Liver (tissue), 7 donors: ENCODE measurements at regions not wholly inside any gene's neighbourhood (a gene's known extent, or its start where the extent isn't known, plus 50 kb on each side); places are given as distances from the start of the nearest gene placed in this dataset.

ENCODE experiments used
- DNase-seq: peaks from one replicate; pipeline ENCODE4 v3.0.0-alpha.2; 2017; ENCODE audit warnings: low spot score
- H3K27ac ChIP-seq, 2 donors: one replicate each; pipeline ENCODE4 v1.7.0; 2013; ENCODE audit warnings: inconsistent platforms in 2 of 2, low read length in 2 of 2, control low read depth in 1 of 2, low read depth in 1 of 2, mild to moderate bottlenecking in 1 of 2
- H3K27me3 ChIP-seq, 4 donors: one replicate each; pipeline versions ENCODE4 v1.6.1 to v1.7.0; 2013; ENCODE audit warnings: low read length in 3 of 4, inconsistent platforms in 1 of 4, mild to moderate bottlenecking in 1 of 4, moderate library complexity in 1 of 4; ENCODE audit not compliant: control insufficient read depth in 4 of 4, insufficient read depth in 4 of 4
- H3K36me3 ChIP-seq, 4 donors: one replicate each; pipeline versions ENCODE4 v1.6.1 to v1.7.0; 2013; ENCODE audit warnings: low read length in 3 of 4, mild to moderate bottlenecking in 3 of 4, low read depth in 1 of 4, moderate library complexity in 1 of 4; ENCODE audit not compliant: control insufficient read depth in 4 of 4, insufficient read depth in 3 of 4
- H3K4me1 ChIP-seq, 4 donors: one replicate each; pipeline versions ENCODE4 v1.6.1 to v1.7.0; 2013; ENCODE audit warnings: low read length in 3 of 4, mild to moderate bottlenecking in 3 of 4, moderate library complexity in 1 of 4; ENCODE audit not compliant: control insufficient read depth in 4 of 4, insufficient read depth in 4 of 4
- H3K4me3 ChIP-seq, 3 donors: one replicate each; pipeline versions ENCODE4 v1.6.1 to v1.7.0; 2013; ENCODE audit warnings: low read length in 3 of 3, control low read depth in 1 of 3, low read depth in 1 of 3, mild to moderate bottlenecking in 1 of 3
- H3K9ac ChIP-seq, 2 donors: one replicate each; pipeline ENCODE4 v1.7.0; 2013; ENCODE audit warnings: low read length in 2 of 2, mild to moderate bottlenecking in 2 of 2, moderate library complexity in 2 of 2, control low read depth in 1 of 2, low read depth in 1 of 2
- H3K9me3 ChIP-seq, 4 donors: one replicate each; pipeline versions ENCODE4 v1.6.1 to v1.7.0; 2013; ENCODE audit warnings: low read length in 3 of 4; ENCODE audit not compliant: control insufficient read depth in 4 of 4
- ATF3 ChIP-seq: IDR thresholded peaks from 2 replicates; pipeline ENCODE4 v1.6.1; 2016; ENCODE audit warnings: antibody characterized with exemption
- FOXA1 ChIP-seq: IDR thresholded peaks from 2 replicates; pipeline ENCODE4 v1.6.1; 2016; ENCODE audit warnings: antibody characterized with exemption
- FOXA2 ChIP-seq: IDR thresholded peaks from 2 replicates; pipeline ENCODE4 v1.6.1; 2016; ENCODE audit warnings: antibody characterized with exemption
- GABPA ChIP-seq, 2 donors: IDR thresholded peaks in 1 of 2; conservative IDR thresholded peaks in 1 of 2; 2 replicates each; pipeline ENCODE4 v1.6.1; 2016; ENCODE audit warnings: antibody characterized with exemption in 2 of 2, mild to moderate bottlenecking in 1 of 2, moderate library complexity in 1 of 2
- HNF4A ChIP-seq, 2 donors: conservative IDR thresholded peaks; 2 replicates each; pipeline ENCODE4 v1.6.1; 2016; ENCODE audit warnings: antibody characterized with exemption in 2 of 2, mild to moderate bottlenecking in 2 of 2
- HNF4G ChIP-seq: IDR thresholded peaks from 2 replicates; pipeline ENCODE4 v1.6.1; 2016; ENCODE audit warnings: antibody characterized with exemption
- JUND ChIP-seq, 2 donors: IDR thresholded peaks; 2 replicates each; pipeline ENCODE4 v1.6.1; 2016; ENCODE audit warnings: antibody characterized with exemption in 2 of 2
- MAX ChIP-seq: IDR thresholded peaks from 2 replicates; pipeline ENCODE4 v1.6.1; 2016; ENCODE audit warnings: antibody characterized with exemption
- RAD21 ChIP-seq, 2 donors: IDR thresholded peaks; 2 replicates each; pipeline ENCODE4 v1.6.1; 2016; ENCODE audit warnings: antibody characterized with exemption in 2 of 2, mild to moderate bottlenecking in 2 of 2
- REST ChIP-seq: IDR thresholded peaks from 2 replicates; pipeline ENCODE4 v1.6.1; 2016; ENCODE audit warnings: antibody characterized with exemption, mild to moderate bottlenecking
- RXRA ChIP-seq, 2 donors: IDR thresholded peaks; 2 replicates each; pipeline ENCODE4 v1.6.1; 2017 to 2018; ENCODE audit warnings: antibody characterized with exemption in 2 of 2, mild to moderate bottlenecking in 1 of 2
- SP1 ChIP-seq: IDR thresholded peaks from 2 replicates; pipeline ENCODE4 v1.6.1; 2018; ENCODE audit warnings: antibody characterized with exemption, mild to moderate bottlenecking
- TAF1 ChIP-seq: conservative IDR thresholded peaks from 2 replicates; pipeline ENCODE4 v1.6.1; 2016; ENCODE audit warnings: antibody characterized with exemption, mild to moderate bottlenecking
- YY1 ChIP-seq: IDR thresholded peaks from 2 replicates; pipeline ENCODE4 v1.6.1; 2016; ENCODE audit warnings: antibody characterized with exemption, mild to moderate bottlenecking
- ZBTB33 ChIP-seq: IDR thresholded peaks from 2 replicates; pipeline ENCODE4 v1.6.1; 2016; ENCODE audit warnings: antibody characterized with exemption
- WGBS: extraction: QIAGEN DNeasy Blood & Tissue Kit; methylation state at CpG from one replicate; pipeline ENCODE4 v1.1.7; 2013; 5-methylcytosine and 5-hydroxymethylcytosine counted together
- donor health status: healthy.
- donor health status: healthy.
- donor health status: healthy.
- donor health status: healthy.

- TF ChIP-seq SP1 (no peak), FOXA2 (no peak), JUND (IDR thresholded peaks at IDR 0.05) (no peak), HNF4A (conservative IDR thresholded peaks at IDR 0.05) (no peak), HNF4G (no peak), ZBTB33 (no peak), YY1 (no peak)
- no peaks in the 10 kb centered on the region for H3K27me3 ChIP-seq
- H3K4me3 ChIP-seq: no peak overlapping the region
- no peaks in the 10 kb centered on the region for H3K9me3 ChIP-seq
- no peak overlapping the region for H3K27ac ChIP-seq
- H3K4me1 ChIP-seq: no peaks in the 10 kb centered on the region
- H3K36me3 ChIP-seq: no peaks in the 10 kb centered on the region
- WGBS: 83% methylated on average over 2 of the region's 2 CpGs
- no peak for DNase-seq
- no peak overlapping the region for H3K9ac ChIP-seq
These were observed 98.3 kb upstream of the CAMK1G start for GRCh38 chr1:209485167-209485566.

GRCh38 chr1:209485751-209486150, 97.8 kb upstream of the CAMK1G start:
- Histone ChIP-seq H3K27me3 (no peaks in the 10 kb centered on the region), H3K9ac (no peak overlapping the region), H3K27ac (no peak overlapping the region), H3K4me1 (no peaks in the 10 kb centered on the region), H3K9me3 (no peaks in the 10 kb centered on the region), H3K36me3 (no peaks in the 10 kb centered on the region), H3K4me3 (no peak overlapping the region)
- 82% methylated on average over 3 of the region's 3 CpGs for WGBS
- TF ChIP-seq RXRA (IDR thresholded peaks at IDR 0.05): no peak
- TF ChIP-seq ZBTB33: no peak
- TF ChIP-seq GABPA (IDR thresholded peaks at IDR 0.05 in 1 of 2, conservative IDR thresholded peaks at IDR 0.05 in 1 of 2): no peak
- TF ChIP-seq FOXA1: no peak
- no peak for TF ChIP-seq MAX
- no peak for TF ChIP-seq JUND (IDR thresholded peaks at IDR 0.05)
- TF ChIP-seq YY1: no peak
- no peak for TF ChIP-seq SP1
- no peak for TF ChIP-seq HNF4G
- TF ChIP-seq HNF4A (conservative IDR thresholded peaks at IDR 0.05): no peak
- TF ChIP-seq RAD21 (IDR thresholded peaks at IDR 0.05): no peak
- no peak for TF ChIP-seq ATF3
- no peak for TF ChIP-seq FOXA2
- no peak for DNase-seq

- no peaks in the 10 kb centered on the region for H3K9me3 ChIP-seq
- WGBS: 86% methylated on average over 1 of the region's 1 CpG
- no peak overlapping the region for H3K4me3 ChIP-seq
- no peaks in the 10 kb centered on the region for H3K27me3 ChIP-seq
- no peak overlapping the region for H3K9ac ChIP-seq
- DNase-seq: no peak
- H3K36me3 ChIP-seq: no peaks in the 10 kb centered on the region
- no peak overlapping the region for H3K27ac ChIP-seq
- no peaks in the 10 kb centered on the region for H3K4me1 ChIP-seq
- no peak for TF ChIP-seq GABPA (IDR thresholded peaks at IDR 0.05 in 1 of 2, conservative IDR thresholded peaks at IDR 0.05 in 1 of 2)
- TF ChIP-seq ATF3: no peak
- TF ChIP-seq SP1: no peak
- TF ChIP-seq FOXA2: no peak
- TF ChIP-seq HNF4A (conservative IDR thresholded peaks at IDR 0.05): no peak
- TF ChIP-seq JUND (IDR thresholded peaks at IDR 0.05): no peak
- TF ChIP-seq RXRA (IDR thresholded peaks at IDR 0.05): no peak
- TF ChIP-seq REST: no peak
- TF ChIP-seq ZBTB33: no peak
- TF ChIP-seq HNF4G: no peak
- no peak for TF ChIP-seq FOXA1
- no peak for TF ChIP-seq RAD21 (IDR thresholded peaks at IDR 0.05)
- no peak for TF ChIP-seq TAF1
- TF ChIP-seq YY1: no peak
These were observed 96.5 kb upstream of the CAMK1G start for GRCh38 chr1:209486861-209487593.
